ENCODE measurements at regions not wholly inside any gene's neighbourhood (a gene's known extent, or its start where the extent isn't known, plus 50 kb on each side); places are given as distances from the start of the nearest gene placed in this dataset.
"Not testable (repeated sequence)": the region's sequence is repeated elsewhere in the genome, so short reads cannot be mapped to it uniquely, and the experiment has no call there.

DNA sequence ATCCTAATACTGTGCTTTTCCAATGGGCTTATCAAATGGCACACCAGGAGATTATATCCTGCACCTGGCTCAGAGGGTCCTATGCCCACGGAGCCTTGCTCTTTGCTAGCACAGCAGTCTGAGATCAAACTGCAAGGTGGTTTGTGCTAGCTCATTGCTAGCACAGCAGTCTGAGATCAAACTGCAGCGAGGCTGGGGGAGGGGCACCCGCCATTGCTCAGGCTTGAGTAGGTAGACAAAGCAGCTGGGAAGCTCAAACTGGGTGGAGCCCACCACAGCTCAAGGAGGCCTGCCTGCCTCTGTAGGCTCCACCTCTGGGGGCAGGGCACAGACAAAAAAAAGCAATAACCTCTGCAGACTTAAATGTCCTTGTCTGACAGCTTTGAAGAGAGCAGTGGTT lies 116.0 kb upstream of the ETV3 start:
- not testable (repeated sequence) for H3K36me3 ChIP-seq (ENCODE audit: control insufficient read depth in 3 of 3, insufficient read depth in 2 of 3, low read depth in 1 of 3, low read length in 3 of 3); H3K4me1 ChIP-seq (ENCODE audit: control insufficient read depth in 3 of 3, insufficient read depth in 2 of 3, low read depth in 1 of 3, low read length in 2 of 3); H3K4me3 ChIP-seq (ENCODE audit: low read depth in 1 of 3, low read length in 3 of 3); DNase-seq; H3K9me3 ChIP-seq (ENCODE audit: control insufficient read depth in 2 of 2, insufficient read depth in 1 of 2, low read depth in 1 of 2, low read length in 1 of 2); H3K27ac ChIP-seq (ENCODE audit: low read depth in 1 of 3, low read length in 2 of 3); H3K27me3 ChIP-seq (ENCODE audit: control insufficient read depth in 3 of 3, insufficient read depth in 3 of 3, low read length in 3 of 3); FAIRE-seq
- 61 to 71% (median 64%) methylated on average over 3 of the region's 3 CpGs for WGBS, 3 donors

DNA sequence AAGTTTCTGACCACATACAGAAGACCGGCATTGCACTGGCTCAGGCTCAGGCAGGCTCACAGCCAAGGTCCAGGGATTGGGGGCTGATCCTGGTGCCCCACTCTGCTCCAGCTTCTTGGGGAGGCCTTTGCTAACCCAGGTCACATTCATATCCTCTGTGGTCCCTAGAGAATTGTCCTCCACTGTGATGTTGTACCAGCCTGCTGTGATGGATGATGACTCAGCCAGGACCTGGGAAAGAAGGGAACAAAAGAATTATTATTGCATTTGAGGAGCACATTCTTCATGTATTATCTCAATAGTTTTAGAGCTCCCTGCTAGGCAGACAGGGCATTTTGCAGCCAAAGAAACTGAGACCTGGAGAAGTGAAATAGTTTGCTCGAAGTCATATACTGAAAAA lies 114.3 kb upstream of the ETV3 start:
- no peak for FAIRE-seq
- 79 to 92% (median 90%) methylated on average over 2 of the region's 2 CpGs for WGBS, 3 donors
- no peak for DNase-seq
- Histone ChIP-seq H3K36me3 (ENCODE audit: control insufficient read depth in 3 of 3, insufficient read depth in 2 of 3, low read depth in 1 of 3, low read length in 3 of 3) (no peaks in the 10 kb centered on the region), H3K27ac (ENCODE audit: low read depth in 1 of 3, low read length in 2 of 3) (no peak overlapping the region), H3K27me3 (ENCODE audit: control insufficient read depth in 3 of 3, insufficient read depth in 3 of 3, low read length in 3 of 3) (no peaks in the 10 kb centered on the region), H3K4me1 (ENCODE audit: control insufficient read depth in 3 of 3, insufficient read depth in 2 of 3, low read depth in 1 of 3, low read length in 2 of 3) (peaks cover 0 to under 1% (median 0%) of the 10 kb centered on the region in 3 donors), H3K4me3 (ENCODE audit: low read depth in 1 of 3, low read length in 3 of 3) (no peak overlapping the region), H3K9me3 (ENCODE audit: control insufficient read depth in 2 of 2, insufficient read depth in 1 of 2, low read depth in 1 of 2, low read length in 1 of 2) (peaks cover 0 to 6% of the 10 kb centered on the region in 2 donors)

DNA sequence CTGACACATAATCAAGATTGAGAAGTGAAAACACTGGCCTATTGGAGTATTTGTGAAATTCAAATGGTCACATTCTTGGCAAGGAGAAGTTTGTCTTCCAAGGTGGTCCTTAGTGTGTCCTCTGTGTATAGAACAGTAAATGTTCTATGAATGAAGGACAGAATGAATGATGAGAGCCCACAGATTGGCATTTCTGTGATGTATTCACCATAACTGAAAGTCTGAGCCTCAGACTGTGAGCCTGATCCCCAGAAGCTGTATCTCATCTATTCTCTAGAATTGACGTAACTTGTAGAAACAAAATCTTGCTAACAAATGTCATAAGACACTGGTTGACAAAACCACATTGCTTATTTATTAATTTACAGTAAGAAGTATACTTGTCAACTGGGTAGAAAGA lies 111.5 kb upstream of the ETV3 start:
- no peak for FAIRE-seq

DNA sequence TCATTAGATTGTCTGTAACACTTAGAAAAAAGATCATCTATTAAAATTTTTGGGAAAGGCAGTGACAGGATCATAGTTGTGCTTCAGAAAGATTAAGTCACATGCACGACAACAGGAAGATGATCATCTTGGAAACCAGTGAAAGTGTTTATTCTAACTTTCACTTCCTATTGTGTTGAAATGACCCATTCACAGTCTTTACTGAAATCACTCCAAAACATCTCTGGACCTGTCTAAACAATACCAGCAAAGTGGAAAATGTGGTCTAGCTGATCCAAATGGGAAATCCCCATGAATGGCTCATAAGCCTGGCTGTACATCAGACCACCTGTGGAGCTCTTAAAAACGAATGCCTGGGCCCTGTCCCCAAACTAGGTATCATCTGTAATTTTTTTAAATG lies 111.1 kb upstream of the ETV3 start:
- Histone ChIP-seq H3K4me1 (ENCODE audit: control insufficient read depth in 3 of 3, insufficient read depth in 2 of 3, low read depth in 1 of 3, low read length in 2 of 3) (peaks cover 0 to 8% (median 0%) of the 10 kb centered on the region in 3 donors), H3K4me3 (ENCODE audit: low read depth in 1 of 3, low read length in 3 of 3) (no peak overlapping the region), H3K27ac (ENCODE audit: low read depth in 1 of 3, low read length in 2 of 3) (no peak overlapping the region), H3K27me3 (ENCODE audit: control insufficient read depth in 3 of 3, insufficient read depth in 3 of 3, low read length in 3 of 3) (no peaks in the 10 kb centered on the region), H3K9me3 (ENCODE audit: control insufficient read depth in 2 of 2, insufficient read depth in 1 of 2, low read depth in 1 of 2, low read length in 1 of 2) (peaks cover 0 to 6% of the 10 kb centered on the region in 2 donors), H3K36me3 (ENCODE audit: control insufficient read depth in 3 of 3, insufficient read depth in 2 of 3, low read depth in 1 of 3, low read length in 3 of 3) (no peaks in the 10 kb centered on the region)
- no peak for FAIRE-seq
- 35 to 67% (median 56%) methylated on average over 2 of the region's 2 CpGs for WGBS, 3 donors
- DNase-seq, result no peak

More for the DNA sequence above, 111.5 kb upstream of the ETV3 start:
- no peak for DNase-seq
- H3K27me3 ChIP-seq (ENCODE audit: control insufficient read depth in 3 of 3, insufficient read depth in 3 of 3, low read length in 3 of 3), result no peaks in the 10 kb centered on the region
- no peak overlapping the region for H3K27ac ChIP-seq (ENCODE audit: low read depth in 1 of 3, low read length in 2 of 3)
- H3K4me1 ChIP-seq (ENCODE audit: control insufficient read depth in 3 of 3, insufficient read depth in 2 of 3, low read depth in 1 of 3, low read length in 2 of 3), result peaks cover 0 to 8% (median 0%) of the 10 kb centered on the region in 3 donors
- no peaks in the 10 kb centered on the region for H3K36me3 ChIP-seq (ENCODE audit: control insufficient read depth in 3 of 3, insufficient read depth in 2 of 3, low read depth in 1 of 3, low read length in 3 of 3)
- H3K9me3 ChIP-seq (ENCODE audit: control insufficient read depth in 2 of 2, insufficient read depth in 1 of 2, low read depth in 1 of 2, low read length in 1 of 2), result peaks cover 0 to 6% of the 10 kb centered on the region in 2 donors
- 86 to 93% (median 87%) methylated on average over 1 of the region's 1 CpG for WGBS, 3 donors
- no peak overlapping the region for H3K4me3 ChIP-seq (ENCODE audit: low read depth in 1 of 3, low read length in 3 of 3)

- not testable (repeated sequence) for H3K9me3 ChIP-seq (ENCODE audit: control insufficient read depth in 2 of 2, insufficient read depth in 1 of 2, low read depth in 1 of 2, low read length in 1 of 2); DNase-seq; H3K27me3 ChIP-seq (ENCODE audit: control insufficient read depth in 3 of 3, insufficient read depth in 3 of 3, low read length in 3 of 3); H3K27ac ChIP-seq (ENCODE audit: low read depth in 1 of 3, low read length in 2 of 3); H3K36me3 ChIP-seq (ENCODE audit: control insufficient read depth in 3 of 3, insufficient read depth in 2 of 3, low read depth in 1 of 3, low read length in 3 of 3); H3K4me3 ChIP-seq (ENCODE audit: low read depth in 1 of 3, low read length in 3 of 3); H3K4me1 ChIP-seq (ENCODE audit: control insufficient read depth in 3 of 3, insufficient read depth in 2 of 3, low read depth in 1 of 3, low read length in 2 of 3); FAIRE-seq
- 16 to 54% (median 40%) methylated on average over 2 of the region's 2 CpGs for WGBS, 3 donors
Measured at GRCh38 chr1:157247764-157248049, 109.5 kb upstream of the ETV3 start.

GRCh38 chr1:157247005-157247763 lies 109.0 kb upstream of the ETV3 start:
- Histone ChIP-seq H3K9me3 (ENCODE audit: control insufficient read depth in 2 of 2, insufficient read depth in 1 of 2, low read depth in 1 of 2, low read length in 1 of 2) (no peaks in the 10 kb centered on the region), H3K36me3 (ENCODE audit: control insufficient read depth in 3 of 3, insufficient read depth in 2 of 3, low read depth in 1 of 3, low read length in 3 of 3) (no peaks in the 10 kb centered on the region), H3K4me1 (ENCODE audit: control insufficient read depth in 3 of 3, insufficient read depth in 2 of 3, low read depth in 1 of 3, low read length in 2 of 3) (peaks cover 0 to 8% (median 0%) of the 10 kb centered on the region in 3 donors), H3K4me3 (ENCODE audit: low read depth in 1 of 3, low read length in 3 of 3) (no peak overlapping the region), H3K27ac (ENCODE audit: low read depth in 1 of 3, low read length in 2 of 3) (no peak overlapping the region), H3K27me3 (ENCODE audit: control insufficient read depth in 3 of 3, insufficient read depth in 3 of 3, low read length in 3 of 3) (no peaks in the 10 kb centered on the region)
- no peak for FAIRE-seq
- WGBS, 3 donors, result 78 to 90% (median 83%) methylated on average over 2 of the region's 2 CpGs
- peak in 1 of 2 donors; percentile 43 for DNase-seq

DNA sequence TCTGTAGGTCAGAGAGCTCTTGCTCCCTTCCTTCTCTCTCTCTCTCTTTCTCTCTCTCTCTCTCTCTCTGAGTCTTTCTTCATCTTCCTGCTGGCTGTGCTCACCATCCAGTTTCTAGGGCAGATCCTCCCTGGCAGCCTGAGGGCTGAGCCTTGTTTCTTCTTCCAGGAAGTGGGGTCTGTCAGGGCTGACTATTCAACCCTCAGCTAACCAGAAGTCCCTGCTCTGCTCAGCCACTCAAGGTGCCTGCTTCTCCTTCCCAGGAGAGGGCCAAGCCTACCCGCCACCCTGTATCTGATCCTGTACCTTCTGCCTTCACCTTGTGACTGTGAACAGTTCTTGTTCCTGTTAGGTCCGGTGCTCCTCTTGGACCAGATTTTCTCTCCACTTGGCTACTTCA lies 107.6 kb upstream of the ETV3 start:
- H3K36me3 ChIP-seq (ENCODE audit: control insufficient read depth in 3 of 3, insufficient read depth in 2 of 3, low read depth in 1 of 3, low read length in 3 of 3), result no peaks in the 10 kb centered on the region
- no peak for DNase-seq
- no peak overlapping the region for H3K27ac ChIP-seq (ENCODE audit: low read depth in 1 of 3, low read length in 2 of 3)
- H3K4me1 ChIP-seq (ENCODE audit: control insufficient read depth in 3 of 3, insufficient read depth in 2 of 3, low read depth in 1 of 3, low read length in 2 of 3), result peaks cover 0 to 15% (median 0%) of the 10 kb centered on the region in 3 donors
- no peaks in the 10 kb centered on the region for H3K27me3 ChIP-seq (ENCODE audit: control insufficient read depth in 3 of 3, insufficient read depth in 3 of 3, low read length in 3 of 3)
- H3K9me3 ChIP-seq (ENCODE audit: control insufficient read depth in 2 of 2, insufficient read depth in 1 of 2, low read depth in 1 of 2, low read length in 1 of 2), result no peaks in the 10 kb centered on the region
- no peak overlapping the region for H3K4me3 ChIP-seq (ENCODE audit: low read depth in 1 of 3, low read length in 3 of 3)
- FAIRE-seq, result no peak
- WGBS, 3 donors, result 58 to 92% (median 90%) methylated on average over 2 of the region's 2 CpGs

DNA sequence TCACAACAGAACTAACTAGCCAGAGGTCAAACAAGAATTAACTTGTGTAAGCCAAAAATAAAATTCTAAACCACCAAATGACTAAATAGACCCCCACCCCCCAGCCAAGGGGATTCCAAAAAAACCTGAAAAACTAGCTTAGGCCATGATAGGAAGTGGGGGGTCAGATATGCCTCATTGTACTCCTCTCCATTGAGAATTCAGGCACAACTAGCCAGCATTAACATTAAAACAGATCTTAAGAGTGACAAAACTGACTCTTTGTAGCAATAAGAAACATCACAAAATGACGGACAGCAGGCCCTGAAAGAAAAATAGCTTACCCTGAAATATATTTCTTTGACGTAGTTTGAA lies 103.0 kb upstream of the ETV3 start:
- WGBS, 3 donors, result 68 to 76% (median 69%) methylated on average over 2 of the region's 2 CpGs
- Histone ChIP-seq H3K27me3 (ENCODE audit: control insufficient read depth in 3 of 3, insufficient read depth in 3 of 3, low read length in 3 of 3) (no peaks in the 10 kb centered on the region), H3K36me3 (ENCODE audit: control insufficient read depth in 3 of 3, insufficient read depth in 2 of 3, low read depth in 1 of 3, low read length in 3 of 3) (no peaks in the 10 kb centered on the region), H3K27ac (ENCODE audit: low read depth in 1 of 3, low read length in 2 of 3) (peak overlapping the region in 2 of 3 donors; percentile 56 to 78), H3K4me1 (ENCODE audit: control insufficient read depth in 3 of 3, insufficient read depth in 2 of 3, low read depth in 1 of 3, low read length in 2 of 3) (peaks cover 0 to 41% (median 8%) of the 10 kb centered on the region in 3 donors), H3K9me3 (ENCODE audit: control insufficient read depth in 2 of 2, insufficient read depth in 1 of 2, low read depth in 1 of 2, low read length in 1 of 2) (no peaks in the 10 kb centered on the region), H3K4me3 (ENCODE audit: low read depth in 1 of 3, low read length in 3 of 3) (no peak overlapping the region)
- FAIRE-seq (no peak), DNase-seq (no peak)

Data from small intestine (tissue), 7 donors.